Epithelial cell of prostate (primary cell): ENCODE measurements at regions not wholly inside any gene's neighbourhood (a gene's known extent, or its start where the extent isn't known, plus 50 kb on each side); places are given as distances from the start of the nearest gene placed in this dataset.

Experiments
- DNase-seq: peaks from one replicate; pipeline ENCODE4 v3.0.0-alpha.2; 2011; ENCODE audit warnings: low read depth, low spot score
- H3K27ac ChIP-seq: fragments of 450-650 bp; 2 replicates; pipeline ENCODE4 v1.5.1; 2017; ENCODE audit warnings: mild to moderate bottlenecking

DNA sequence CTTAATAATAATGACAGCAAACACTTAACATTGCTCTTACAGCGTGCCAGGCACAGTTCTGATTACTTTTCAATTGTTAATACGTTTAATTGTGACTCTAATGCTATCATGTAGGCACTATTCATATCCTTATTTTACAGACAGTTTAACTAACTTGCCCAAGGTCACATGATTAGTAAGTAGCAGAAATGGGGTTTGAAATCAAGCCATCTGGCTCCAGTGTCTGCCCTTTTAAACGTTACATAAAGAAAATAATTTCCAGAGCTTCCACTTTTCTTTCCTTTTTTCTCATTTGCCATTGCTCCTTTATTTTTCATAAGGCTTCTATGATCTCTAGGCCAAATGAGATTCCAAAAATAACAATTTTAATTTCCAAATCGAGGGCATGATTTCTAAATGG, 50.6 kb upstream of the IKZF2 start:
- H3K27ac ChIP-seq = no peak overlapping the region
- no peak for DNase-seq

GRCh38 chr2:213205944-213206343, 54.5 kb upstream of the IKZF2 start:
- H3K27ac ChIP-seq = no peak overlapping the region
- no peak for DNase-seq

GRCh38 chr2:213213186-213213585, 61.8 kb upstream of the IKZF2 start:
- H3K27ac ChIP-seq = no peak overlapping the region
- DNase-seq = no peak

DNA sequence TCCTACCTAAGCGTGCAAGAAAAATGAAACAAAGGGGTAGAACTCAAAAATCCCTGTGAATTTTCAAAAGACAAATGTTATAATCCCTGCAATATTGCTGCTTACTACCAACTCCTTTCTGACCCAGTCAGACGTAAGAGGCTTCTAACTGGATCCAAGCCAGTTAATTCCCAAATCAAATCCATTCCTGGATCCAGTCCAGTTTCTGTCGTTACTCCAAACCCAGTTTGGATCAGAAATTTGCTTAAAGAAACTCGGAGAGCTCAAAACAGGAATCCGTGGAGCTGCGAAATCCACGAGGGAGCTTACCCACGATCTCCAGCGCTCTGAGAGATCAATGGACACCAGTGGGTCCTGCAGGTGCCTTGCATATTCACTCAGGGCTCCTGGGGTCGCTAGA, 62.8 kb upstream of the IKZF2 start:
- H3K27ac ChIP-seq = no peak overlapping the region
- no peak for DNase-seq

DNA sequence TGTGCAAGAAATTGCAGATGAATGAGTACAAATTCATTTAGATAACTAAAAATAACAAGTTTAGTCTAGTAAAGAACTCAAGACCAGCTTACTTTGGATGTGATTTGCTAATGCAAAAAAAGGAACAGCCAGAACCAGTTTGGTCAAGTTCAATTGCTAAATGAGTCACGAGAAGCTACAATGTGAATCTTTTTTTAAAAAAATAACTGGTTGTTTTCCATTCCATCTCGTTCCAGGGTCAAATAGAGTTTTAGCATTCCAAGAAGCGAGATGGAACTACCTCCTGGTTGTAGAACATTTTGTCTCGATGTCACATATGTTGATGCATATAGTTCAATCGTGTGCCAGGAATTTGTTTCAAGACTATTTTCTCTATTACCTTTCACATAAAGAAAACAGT, 65.0 kb upstream of the IKZF2 start:
- DNase-seq = peak; percentile 56

DNA sequence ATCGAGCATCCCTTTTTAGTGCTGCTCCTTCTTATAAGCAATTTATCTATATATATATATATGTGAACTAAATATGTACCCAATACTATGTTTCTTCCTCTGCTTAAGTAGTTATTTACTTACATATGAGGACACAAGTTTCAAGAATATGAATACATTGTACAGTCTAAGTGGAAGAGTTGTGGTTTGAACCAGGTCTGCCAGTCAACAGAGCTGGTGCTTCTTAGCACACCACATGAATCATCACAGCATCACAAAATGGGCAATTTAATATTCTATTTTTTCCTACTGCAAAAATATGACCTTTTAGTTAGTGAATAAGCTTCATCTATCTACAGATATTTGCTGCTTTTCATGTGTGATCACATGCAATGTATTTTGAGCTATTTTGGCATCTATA, 64.4 kb upstream of the SPAG16 start:
- no peak for DNase-seq
- no peak overlapping the region for H3K27ac ChIP-seq

More for the DNA sequence above, 65.0 kb upstream of the IKZF2 start:
- peak overlapping the region; percentile 31 for H3K27ac ChIP-seq

GRCh38 chr2:213220967-213221603, 63.2 kb upstream of the SPAG16 start:
- DNase-seq = no peak
- no peak overlapping the region for H3K27ac ChIP-seq

- no peak for DNase-seq
- no peak overlapping the region for H3K27ac ChIP-seq
Measured at GRCh38 chr2:213221957-213222356, 62.3 kb upstream of the SPAG16 start.

- peak overlapping the region; percentile 16 for H3K27ac ChIP-seq
- DNase-seq = no peak
Measured at GRCh38 chr2:213224366-213224765, 59.9 kb upstream of the SPAG16 start.

GRCh38 chr2:213225866-213226265, 58.4 kb upstream of the SPAG16 start:
- DNase-seq = no peak

GRCh38 chr2:213227458-213227857, 56.8 kb upstream of the SPAG16 start:
- H3K27ac ChIP-seq = no peak overlapping the region
- no peak for DNase-seq

More at GRCh38 chr2:213225866-213226265, 58.4 kb upstream of the SPAG16 start:
- H3K27ac ChIP-seq = no peak overlapping the region

- no peak overlapping the region for H3K27ac ChIP-seq
- DNase-seq = no peak
Measured at GRCh38 chr2:213228638-213229037, 55.6 kb upstream of the SPAG16 start.

DNA sequence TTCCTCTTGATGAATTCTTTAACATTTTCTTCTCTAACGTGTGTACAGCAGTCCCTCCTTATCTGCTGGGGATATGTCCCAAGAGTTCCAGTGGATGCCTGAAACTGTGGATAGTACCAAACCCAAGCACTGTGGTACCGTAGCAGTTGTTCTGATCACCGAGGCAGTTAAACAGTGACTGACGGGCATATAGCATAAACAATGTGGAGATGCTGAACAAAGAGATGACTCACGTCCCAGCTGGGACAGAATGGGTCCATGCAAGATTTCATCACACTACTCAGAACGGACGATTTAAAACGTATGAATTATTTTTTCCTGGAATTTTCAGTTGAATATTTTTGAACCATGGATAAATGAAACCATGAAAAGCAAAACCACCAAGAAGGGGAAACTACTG, 54.5 kb upstream of the SPAG16 start:
- H3K27ac ChIP-seq = peak overlapping the region; percentile 14
- no peak for DNase-seq

- DNase-seq = no peak
- H3K27ac ChIP-seq = no peak overlapping the region
Measured at GRCh38 chr2:213231966-213232365, 52.3 kb upstream of the SPAG16 start.

DNA sequence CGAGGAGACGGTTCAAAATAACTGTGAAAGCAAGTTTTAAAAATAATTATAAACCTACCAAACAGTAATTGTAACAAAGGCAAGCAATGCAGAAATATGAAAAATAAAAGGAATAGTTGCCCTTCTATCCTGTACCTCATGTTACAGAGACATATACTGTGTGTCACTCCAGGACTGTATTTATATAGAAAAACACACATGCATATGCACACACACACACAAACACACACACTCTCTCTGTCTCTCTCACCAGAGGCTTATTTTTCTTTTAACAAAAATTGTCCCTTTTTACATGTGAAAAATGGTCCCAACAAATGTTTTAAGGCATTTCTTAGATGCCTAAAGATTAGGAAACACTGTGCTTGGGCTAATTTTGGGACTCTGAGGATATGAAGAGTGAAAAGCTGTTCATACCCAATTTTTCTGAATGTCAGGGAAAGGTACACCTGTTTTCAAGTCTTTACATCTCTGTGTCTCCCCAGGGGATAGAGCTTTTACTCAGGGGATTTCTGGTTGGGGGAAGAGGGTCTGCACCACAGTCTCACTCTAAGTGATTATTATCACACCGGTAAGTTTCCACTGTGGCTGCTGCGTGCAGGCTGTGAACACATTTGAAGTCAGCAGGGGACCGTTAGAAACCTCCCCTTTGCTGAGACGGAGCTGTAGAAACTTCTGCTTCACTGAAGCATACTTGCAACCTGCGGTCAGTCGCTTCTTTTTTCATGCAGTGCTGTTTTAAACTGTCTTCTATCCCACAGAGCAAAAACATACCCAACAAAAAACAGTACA, 51.4 kb upstream of the SPAG16 start:
- no peak for DNase-seq
- no peak overlapping the region for H3K27ac ChIP-seq

DNA sequence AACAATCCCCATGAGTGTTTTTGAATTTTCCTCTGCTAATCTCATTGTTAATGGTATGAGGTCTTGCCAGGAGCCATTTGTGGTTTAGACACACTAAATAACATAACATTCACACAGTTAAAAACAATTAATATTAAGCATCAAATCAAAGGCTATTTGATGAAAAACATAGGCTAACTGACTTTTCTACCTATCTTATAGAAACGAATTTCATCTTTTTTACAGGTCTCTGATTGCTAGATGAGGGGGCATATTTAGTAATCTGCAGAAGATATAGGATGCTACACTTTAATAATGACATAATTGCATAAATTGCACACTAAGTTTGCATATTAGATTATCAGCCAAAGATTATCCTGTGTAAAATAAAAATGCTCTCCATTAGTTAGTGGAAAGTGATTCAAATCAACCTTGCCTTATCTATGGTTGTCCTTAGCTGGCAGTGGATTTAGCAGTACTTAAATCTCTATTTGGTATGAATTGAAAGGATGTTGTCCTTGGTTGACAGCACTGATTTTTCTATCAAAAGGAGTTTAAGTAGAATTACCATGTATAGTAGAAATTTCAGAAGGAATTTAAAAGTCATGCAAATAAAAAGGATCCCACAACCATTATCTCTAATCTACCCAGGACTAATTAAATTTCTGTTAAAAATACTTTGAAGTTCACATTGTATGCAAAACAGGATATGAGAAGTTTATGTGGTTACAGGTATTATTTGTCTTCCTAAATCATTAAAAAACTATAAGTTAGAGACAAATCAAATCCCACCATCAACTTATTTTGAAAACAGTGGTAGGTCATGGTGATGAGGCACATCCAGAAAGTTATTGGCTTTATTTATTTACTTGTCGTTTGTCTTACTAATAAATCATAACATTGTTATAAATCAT, 50.6 kb upstream of the SPAG16 start:
- DNase-seq = no peak
- H3K27ac ChIP-seq = no peak overlapping the region
